ENCODE measurements at regions not wholly inside any gene's neighbourhood (a gene's known extent, or its start where the extent isn't known, plus 50 kb on each side); places are given as distances from the start of the nearest gene placed in this dataset.

- TF ChIP-seq, protein P1, sequence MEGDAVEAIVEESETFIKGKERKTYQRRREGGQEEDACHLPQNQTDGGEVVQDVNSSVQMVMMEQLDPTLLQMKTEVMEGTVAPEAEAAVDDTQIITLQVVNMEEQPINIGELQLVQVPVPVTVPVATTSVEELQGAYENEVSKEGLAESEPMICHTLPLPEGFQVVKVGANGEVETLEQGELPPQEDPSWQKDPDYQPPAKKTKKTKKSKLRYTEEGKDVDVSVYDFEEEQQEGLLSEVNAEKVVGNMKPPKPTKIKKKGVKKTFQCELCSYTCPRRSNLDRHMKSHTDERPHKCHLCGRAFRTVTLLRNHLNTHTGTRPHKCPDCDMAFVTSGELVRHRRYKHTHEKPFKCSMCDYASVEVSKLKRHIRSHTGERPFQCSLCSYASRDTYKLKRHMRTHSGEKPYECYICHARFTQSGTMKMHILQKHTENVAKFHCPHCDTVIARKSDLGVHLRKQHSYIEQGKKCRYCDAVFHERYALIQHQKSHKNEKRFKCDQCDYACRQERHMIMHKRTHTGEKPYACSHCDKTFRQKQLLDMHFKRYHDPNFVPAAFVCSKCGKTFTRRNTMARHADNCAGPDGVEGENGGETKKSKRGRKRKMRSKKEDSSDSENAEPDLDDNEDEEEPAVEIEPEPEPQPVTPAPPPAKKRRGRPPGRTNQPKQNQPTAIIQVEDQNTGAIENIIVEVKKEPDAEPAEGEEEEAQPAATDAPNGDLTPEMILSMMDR (conservative IDR thresholded peaks at IDR 0.05; ENCODE audit: control insufficient read depth, insufficient read depth, low read depth, low read length): no peak
- no peak overlapping the region for H3K4me3 ChIP-seq (ENCODE audit: control insufficient read depth, low read depth, low read length)
- no peak for DNase-seq (ENCODE audit: low read depth)
These were observed 68.1 kb upstream of the FBXL7 start for GRCh38 chr5:15431923-15432322.

- H3K4me3 ChIP-seq (ENCODE audit: control insufficient read depth, low read depth, low read length): no peak overlapping the region
- DNase-seq (ENCODE audit: low read depth): no peak
- TF ChIP-seq, protein P1 (conservative IDR thresholded peaks at IDR 0.05; ENCODE audit: control insufficient read depth, insufficient read depth, low read depth, low read length): no peak
These were observed 74.2 kb upstream of the FBXL7 start for GRCh38 chr5:15425766-15426165.

GRCh38 chr5:15424769-15425168 lies 75.2 kb upstream of the FBXL7 start:
- TF ChIP-seq, protein P1 (conservative IDR thresholded peaks at IDR 0.05; ENCODE audit: control insufficient read depth, insufficient read depth, low read depth, low read length): no peak
- no peak overlapping the region for H3K4me3 ChIP-seq (ENCODE audit: control insufficient read depth, low read depth, low read length)
- no peak for DNase-seq (ENCODE audit: low read depth)

GRCh38 chr5:15421921-15422412 lies 78.0 kb upstream of the FBXL7 start:
- H3K4me3 ChIP-seq (ENCODE audit: control insufficient read depth, low read depth, low read length): no peak overlapping the region
- DNase-seq (ENCODE audit: low read depth): peak; percentile 39
- TF ChIP-seq, protein P1 (conservative IDR thresholded peaks at IDR 0.05; ENCODE audit: control insufficient read depth, insufficient read depth, low read depth, low read length): no peak

- TF ChIP-seq, protein P1 (conservative IDR thresholded peaks at IDR 0.05; ENCODE audit: control insufficient read depth, insufficient read depth, low read depth, low read length): no peak
- H3K4me3 ChIP-seq (ENCODE audit: control insufficient read depth, low read depth, low read length): no peak overlapping the region
- no peak for DNase-seq (ENCODE audit: low read depth)
These were observed 78.6 kb upstream of the FBXL7 start for GRCh38 chr5:15421381-15421780.

DNA sequence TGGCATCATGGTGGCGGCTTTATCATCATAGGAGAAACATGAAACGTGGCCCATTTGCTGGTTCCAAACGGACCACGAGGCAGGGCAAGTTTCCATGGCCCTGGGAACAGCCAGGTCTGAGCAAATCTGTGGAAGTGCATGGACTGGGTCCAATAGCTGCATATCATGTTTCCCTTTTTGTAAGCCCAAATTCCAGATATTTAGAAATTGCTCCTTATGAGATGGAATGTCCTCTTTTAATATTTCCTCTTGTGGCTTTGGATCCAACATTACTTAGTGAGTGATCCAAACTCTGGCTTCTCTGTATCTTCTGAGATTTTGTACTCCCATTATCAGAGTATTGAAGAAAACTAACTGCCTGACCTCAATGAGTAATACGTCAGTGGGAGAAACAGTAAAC lies 79.8 kb upstream of the FBXL7 start:
- TF ChIP-seq, protein P1 (conservative IDR thresholded peaks at IDR 0.05; ENCODE audit: control insufficient read depth, insufficient read depth, low read depth, low read length): no peak
- no peak overlapping the region for H3K4me3 ChIP-seq (ENCODE audit: control insufficient read depth, low read depth, low read length)
- no peak for DNase-seq (ENCODE audit: low read depth)

DNA sequence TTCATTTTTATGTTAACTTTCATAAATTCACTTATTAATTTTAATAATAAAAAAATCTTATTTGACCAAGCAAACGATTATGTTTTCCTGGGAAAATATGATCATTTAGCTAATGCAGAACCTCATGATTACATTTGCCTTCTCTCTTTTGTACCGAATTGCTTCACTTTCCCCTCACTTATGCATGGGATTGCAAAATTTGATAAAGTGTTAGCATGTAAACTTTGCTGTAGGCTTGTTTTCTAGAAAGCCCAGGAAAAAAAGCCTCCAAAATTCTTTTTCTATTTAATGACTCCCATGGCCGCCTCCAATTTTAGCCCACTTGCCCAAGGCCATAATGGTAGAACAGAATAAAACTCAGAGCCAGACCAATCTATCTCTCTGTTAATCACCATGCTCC lies 82.8 kb upstream of the FBXL7 start:
- no peak for DNase-seq (ENCODE audit: low read depth)
- TF ChIP-seq, protein P1 (conservative IDR thresholded peaks at IDR 0.05; ENCODE audit: control insufficient read depth, insufficient read depth, low read depth, low read length): no peak
- H3K4me3 ChIP-seq (ENCODE audit: control insufficient read depth, low read depth, low read length): no peak overlapping the region

Data from fibroblast of mammary gland (primary cell).